HG03342 (cell line): ENCODE measurements at regions not wholly inside any gene's neighbourhood (a gene's known extent, or its start where the extent isn't known, plus 50 kb on each side); places are given as distances from the start of the nearest gene placed in this dataset.

Experiments
- ATAC-seq: cut with Tn5 transposase; IDR thresholded peaks from one replicate; pipeline ENCODE4 v1.9.1; 2021; ENCODE audit warnings: mild to moderate bottlenecking, moderate library complexity; ENCODE audit not compliant: unreplicated experiment

- no peak for ATAC-seq
Observed at GRCh38 chr1:25082995-25083394, 149.3 kb downstream of the SYF2 start.

- no peak for ATAC-seq
Observed at GRCh38 chr1:25082216-25082899, 149.9 kb downstream of the SYF2 start.

DNA sequence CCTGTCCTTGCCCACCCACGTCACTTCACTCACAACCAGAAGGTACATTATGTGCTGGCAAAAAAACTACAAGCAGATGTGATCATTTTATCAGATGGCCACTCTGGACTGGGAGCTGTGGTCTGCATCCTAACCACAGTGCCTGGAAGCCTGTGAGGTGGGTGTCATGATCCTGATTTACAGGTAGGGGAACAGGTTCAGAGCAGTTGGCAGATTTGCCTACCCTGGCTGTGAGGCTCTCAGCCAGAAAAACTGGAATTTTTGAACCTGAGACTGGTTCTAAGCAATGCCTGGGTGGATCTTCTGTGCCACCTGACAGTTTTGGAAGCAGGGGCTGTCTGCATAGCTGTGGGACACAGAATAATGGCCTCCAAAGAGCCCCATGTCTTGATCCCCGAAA, 150.8 kb downstream of the SYF2 start:
- no peak for ATAC-seq

GRCh38 chr1:25080294-25081209, 150.5 kb upstream of the RUNX3 start:
- ATAC-seq: no peak

DNA sequence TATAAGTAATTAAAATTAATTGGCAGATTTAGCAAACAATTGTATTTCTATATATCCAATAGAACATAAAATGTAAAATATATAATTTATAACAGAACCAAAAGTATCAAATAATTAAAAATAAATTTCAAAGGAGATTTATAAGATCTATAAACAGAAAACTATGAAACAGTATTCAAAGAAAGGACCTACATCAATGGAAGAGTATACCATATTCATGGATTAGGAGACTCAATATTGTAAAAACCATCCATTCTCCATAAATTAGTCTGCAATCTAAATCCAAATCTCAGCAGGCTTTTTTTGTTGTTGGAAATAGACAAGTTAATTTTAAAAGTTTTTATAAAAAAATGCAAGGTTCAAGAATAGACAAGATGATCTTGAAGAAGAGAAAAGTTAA, 149.0 kb upstream of the RUNX3 start:
- ATAC-seq: no peak

- no peak for ATAC-seq
Observed at GRCh38 chr1:25074351-25075227, 144.5 kb upstream of the RUNX3 start.

DNA sequence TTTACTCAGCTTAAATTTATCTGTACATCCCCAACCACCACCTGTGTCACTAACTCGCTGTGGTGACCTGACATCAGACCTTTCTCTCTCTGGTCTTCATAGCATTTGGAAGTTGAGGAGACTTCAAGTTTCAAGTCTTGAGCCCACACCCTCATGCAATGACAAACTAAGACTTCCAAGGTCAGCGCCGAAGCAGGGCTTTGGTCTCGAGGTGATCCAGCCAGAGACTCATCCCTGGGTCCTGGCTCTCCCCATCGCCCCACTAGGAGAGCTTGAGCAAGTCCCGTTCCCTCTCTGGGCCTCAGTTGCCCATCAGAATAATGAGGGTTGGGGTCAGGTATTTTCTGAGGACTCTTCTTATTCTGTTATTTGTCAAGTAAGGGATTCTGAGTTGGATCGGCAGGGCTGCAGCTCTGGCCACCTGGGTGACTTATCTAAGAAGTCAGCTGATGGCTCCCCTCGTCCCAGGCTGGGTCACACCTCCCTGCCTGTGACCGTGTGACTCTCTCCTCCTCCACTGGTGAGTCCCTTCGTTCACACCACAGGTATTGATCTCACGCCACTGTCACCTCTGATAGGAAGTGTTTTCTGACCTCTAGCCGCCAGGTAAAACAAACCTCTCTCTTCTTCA, 143.7 kb upstream of the RUNX3 start:
- ATAC-seq: no peak

- ATAC-seq: no peak
Observed at GRCh38 chr1:25072461-25072860, 142.4 kb upstream of the RUNX3 start.

- ATAC-seq: no peak
Observed at GRCh38 chr1:25068829-25069228, 138.8 kb upstream of the RUNX3 start.

DNA sequence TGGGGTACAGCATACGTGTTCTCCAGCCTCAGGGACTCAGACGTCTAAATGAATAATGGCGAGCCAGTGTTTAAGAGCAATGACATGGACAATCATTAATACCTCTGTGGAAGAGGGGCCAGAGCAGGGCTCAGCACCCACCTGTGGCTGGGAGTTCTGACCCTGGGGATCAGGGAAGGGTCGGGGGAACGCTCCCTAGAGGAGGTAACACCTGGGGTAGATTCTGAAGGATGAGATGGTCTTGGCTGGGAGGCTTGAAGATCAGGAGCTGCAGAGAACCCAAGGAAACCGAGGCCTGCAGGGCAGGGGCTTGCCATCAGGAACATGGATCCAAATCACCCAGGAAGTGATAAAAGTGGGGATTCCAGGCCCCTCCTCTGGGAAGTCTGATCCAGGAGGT, 138.2 kb upstream of the RUNX3 start:
- no peak for ATAC-seq

GRCh38 chr1:25067518-25068251, 137.6 kb upstream of the RUNX3 start:
- ATAC-seq: no peak

- ATAC-seq: no peak
Observed at GRCh38 chr1:25066731-25067517, 136.8 kb upstream of the RUNX3 start.

- no peak for ATAC-seq
Observed at GRCh38 chr1:25066256-25066655, 136.2 kb upstream of the RUNX3 start.

GRCh38 chr1:25065795-25066238, 135.7 kb upstream of the RUNX3 start:
- no peak for ATAC-seq

- ATAC-seq: no peak
Observed at GRCh38 chr1:25065321-25065721, 135.2 kb upstream of the RUNX3 start.

DNA sequence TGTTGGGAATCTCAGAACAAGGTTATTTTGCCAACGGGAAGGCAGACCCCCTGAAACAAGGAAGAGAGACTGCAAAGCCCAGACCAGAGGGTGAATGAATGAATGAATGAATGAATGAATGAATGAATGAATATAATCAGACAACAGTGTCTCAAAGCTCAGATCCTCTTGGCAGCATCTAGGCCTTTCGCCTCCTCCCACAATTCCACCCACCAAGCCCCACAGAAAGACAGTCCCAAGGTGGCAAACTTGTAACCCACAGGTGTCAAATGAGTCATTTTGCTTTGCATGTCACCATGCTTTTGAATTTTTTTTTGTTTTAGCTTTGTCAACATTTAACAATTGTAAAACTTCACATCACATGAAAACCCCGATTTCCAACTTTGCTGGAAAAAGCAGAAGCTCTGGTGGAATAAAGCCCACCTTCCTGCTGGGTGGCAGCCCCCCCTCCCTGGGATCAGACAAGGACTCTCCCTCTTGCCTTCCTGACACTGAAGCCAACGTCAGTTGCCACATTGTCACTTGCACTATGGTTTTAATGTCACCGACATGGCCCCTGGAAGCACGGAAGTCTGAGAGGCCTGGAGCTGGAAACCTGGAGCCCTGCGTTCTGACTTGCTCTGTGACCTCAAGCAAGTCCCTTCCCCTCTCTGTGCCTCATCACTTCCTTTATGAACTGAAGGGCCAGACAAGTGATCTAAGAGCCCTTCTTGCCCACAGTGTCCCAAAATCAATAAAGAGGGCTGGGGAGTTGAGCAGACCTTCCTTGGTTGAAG, 134.6 kb upstream of the RUNX3 start:
- no peak for ATAC-seq

GRCh38 chr1:25063591-25064416, 133.7 kb upstream of the RUNX3 start:
- ATAC-seq: no peak
